HCT116 (cell line): ENCODE measurements at regions not wholly inside any gene's neighbourhood (a gene's known extent, or its start where the extent isn't known, plus 50 kb on each side); places are given as distances from the start of the nearest gene placed in this dataset.

ENCODE experiments used
- ATAC-seq: fragments of 200-7000 bp; cut with Tn5 transposase; 2 replicates; pipeline ENCODE4 v1.9.1; 2020; ENCODE audit warnings: mild to moderate bottlenecking, moderate library complexity
- BruUV-seq: library from RNA; stranded (reverse); fragments of 400-500 nt; replicated peaks from 2 replicates; lab custom pipeline; 2021; lab: Mats Ljungman, UMichigan
- CTCF ChIA-PET: fragments of 300-600 bp; sonication (Branson Sonifier 250); formaldehyde crosslinking; loops from one replicate; lab custom pipeline; 2021; ENCODE audit warnings: antibody characterized with exemption; lab: Charles Lee
- POLR2A ChIA-PET: fragments of 300-600, 350-600 bp; sonication (Branson Sonifier 250); formaldehyde crosslinking; loops from one replicate; lab custom pipeline; 2021; ENCODE audit warnings: antibody characterized with exemption; lab: Charles Lee
- RAD21 ChIA-PET, 2 experiments: fragments of 300-600 bp; sonication (Branson Sonifier 250); formaldehyde crosslinking; loops; one replicate each; lab custom pipeline; 2023; ENCODE audit warnings: low total read pairs in 2 of 2; ENCODE audit not compliant: uncharacterized antibody in 2 of 2, unreplicated experiment in 2 of 2, low non-redundant PET in 1 of 2; lab: Charles Lee
- DNase-seq: peaks from one replicate; pipeline ENCODE4 v3.0.0-alpha.2; 2010; ENCODE audit warnings: low read depth, low spot score
- H2AFZ ChIP-seq: fragments of 200-600 bp; shearing (Covaris generic), sonication (generic); 2 replicates; pipeline ENCODE4 v1.6.1; 2017; ENCODE audit warnings: low read depth, mixed run types, mixed read lengths, antibody characterized with exemption, low read length; ENCODE audit not compliant: poor library complexity, severe bottlenecking
- H3K27ac ChIP-seq: 2 replicates; pipeline ENCODE4 v1.5.1; 2012; ENCODE audit warnings: low read depth, low read length
- H3K27me3 ChIP-seq: fragments of 200-600 bp; sonication (generic); 2 replicates; pipeline ENCODE4 v1.6.1; 2016; ENCODE audit warnings: mixed run types, low read length, mixed read lengths; ENCODE audit not compliant: insufficient read depth
- H3K36me3 ChIP-seq, 2 experiments: fragments of 200-500 bp in 1 of 2; fragments of 200-600 bp in 1 of 2; sonication (Bioruptor generic) in 1 of 2; sonication (generic) in 1 of 2; 2 replicates each; pipeline versions ENCODE4 v1.5.1 to v1.6.1; 2014 to 2016; ENCODE audit warnings: low read length in 2 of 2, inconsistent platforms in 1 of 2, mixed read lengths in 1 of 2, mixed run types in 1 of 2; ENCODE audit not compliant: insufficient read depth in 2 of 2, control insufficient read depth in 1 of 2
- H3K4me1 ChIP-seq, 2 experiments: fragments of 200-600 bp in 1 of 2; sonication (generic) in 1 of 2; 2 replicates each; pipeline versions ENCODE4 v1.5.1 to v1.6.1; 2012 to 2017; ENCODE audit warnings: low read length in 2 of 2, inconsistent platforms in 1 of 2, mild to moderate bottlenecking in 1 of 2, mixed read lengths in 1 of 2, mixed run types in 1 of 2, moderate library complexity in 1 of 2; ENCODE audit not compliant: insufficient read depth in 2 of 2, control insufficient read depth in 1 of 2
- H3K4me2 ChIP-seq: fragments of 200-600 bp; sonication (generic); 2 replicates; pipeline ENCODE4 v1.6.1; 2017; ENCODE audit warnings: mixed run types, low read length, mixed read lengths
- H3K4me3 ChIP-seq, 2 experiments: fragments of 200-600 bp in 1 of 2; sonication (generic) in 1 of 2; replicated peaks in 1 of 2; 2 replicates each; pipeline ENCODE4 v1.5.1; 2011 to 2016; ENCODE audit warnings: low read length in 2 of 2, control low read depth in 1 of 2, low read depth in 1 of 2, mild to moderate bottlenecking in 1 of 2, mixed read lengths in 1 of 2, mixed run types in 1 of 2
- H3K79me2 ChIP-seq: fragments of 200-600 bp; sonication (generic); 2 replicates; pipeline ENCODE4 v1.6.1; 2017; ENCODE audit warnings: mild to moderate bottlenecking, mixed run types, low read length, moderate library complexity, mixed read lengths; ENCODE audit not compliant: insufficient read depth
- H3K9ac ChIP-seq: fragments of 200-600 bp; sonication (generic); 2 replicates; pipeline ENCODE4 v1.6.1; 2016; ENCODE audit warnings: low read length, mixed read lengths
- H3K9me2 ChIP-seq: fragments of 200-600 bp; sonication (generic), shearing (Covaris generic); 2 replicates; pipeline ENCODE4 v1.6.1; 2017; ENCODE audit warnings: mixed run types, mild to moderate bottlenecking, moderate library complexity; ENCODE audit not compliant: insufficient read depth
- H3K9me3 ChIP-seq, 2 experiments: fragments of 200-500 bp in 1 of 2; fragments of 200-600 bp in 1 of 2; sonication (Bioruptor generic) in 1 of 2; sonication (generic) in 1 of 2; 2 replicates each; pipeline ENCODE4 v1.6.1; 2014 to 2017; ENCODE audit warnings: low read length in 2 of 2, mixed read lengths in 2 of 2, inconsistent platforms in 1 of 2, low read depth in 1 of 2, mild to moderate bottlenecking in 1 of 2, mixed run types in 1 of 2, moderate library complexity in 1 of 2; ENCODE audit not compliant: control insufficient read depth in 1 of 2, insufficient read depth in 1 of 2
- H4K20me1 ChIP-seq: fragments of 200-600 bp; sonication (generic), shearing (Covaris generic); 2 replicates; pipeline ENCODE4 v1.6.1; 2017; ENCODE audit warnings: mixed run types, mild to moderate bottlenecking, moderate library complexity; ENCODE audit not compliant: insufficient read depth
- ATF3 ChIP-seq: IDR thresholded peaks from 2 replicates; pipeline ENCODE4 v1.6.1; 2012
- CTCF ChIP-seq, 3 experiments: fragments of 200-600 bp in 1 of 3; sonication (generic) in 1 of 3; IDR thresholded peaks in 2 of 3; conservative IDR thresholded peaks in 1 of 3; 2 replicates each; pipeline ENCODE4 v1.5.1; 2012 to 2017; ENCODE audit warnings: low read depth in 2 of 3, low read length in 2 of 3, antibody characterized with exemption in 1 of 3, borderline replicate concordance in 1 of 3, control low read depth in 1 of 3, mild to moderate bottlenecking in 1 of 3, mixed read lengths in 1 of 3, mixed run types in 1 of 3, moderate library complexity in 1 of 3; ENCODE audit not compliant: insufficient read depth in 1 of 3
- EZH2 ChIP-seq: fragments of 200-600 bp; sonication (generic); IDR thresholded peaks from 2 replicates; pipeline ENCODE4 v1.6.1; 2017; ENCODE audit warnings: antibody characterized with exemption, mixed run types
- FOSL1 ChIP-seq: IDR thresholded peaks from 2 replicates; pipeline ENCODE4 v1.6.1; 2012; ENCODE audit warnings: low read depth
- MAX ChIP-seq: IDR thresholded peaks from 2 replicates; pipeline ENCODE4 v1.6.1; 2012
- POLR2A ChIP-seq: IDR thresholded peaks from 2 replicates; pipeline ENCODE4 v1.7.0; 2011; ENCODE audit warnings: borderline replicate concordance; ENCODE audit not compliant: insufficient read depth, insufficient read length; ENCODE audit errors: extremely low read depth
- POLR2AphosphoS5 ChIP-seq: IDR thresholded peaks from 2 replicates; pipeline ENCODE4 v1.6.1; 2011; ENCODE audit warnings: mild to moderate bottlenecking, low read depth, low read length, moderate library complexity
- RAD21 ChIP-seq: IDR thresholded peaks from 2 replicates; pipeline ENCODE4 v1.6.1; 2012; ENCODE audit warnings: low read depth, mild to moderate bottlenecking
- SP1 ChIP-seq: IDR thresholded peaks from 2 replicates; pipeline ENCODE4 v1.6.1; 2012; ENCODE audit warnings: low read depth
- YY1 ChIP-seq: IDR thresholded peaks from 2 replicates; pipeline ENCODE4 v1.6.1; 2011; ENCODE audit warnings: low read length, low read depth, moderate library complexity, mild to moderate bottlenecking; ENCODE audit not compliant: insufficient replicate concordance; ENCODE audit errors: extremely low read depth
- ZNF274 ChIP-seq: fragments of 200-500 bp; sonication (Bioruptor generic); IDR thresholded peaks from 2 replicates; pipeline ENCODE4 v1.6.1; 2014; ENCODE audit warnings: mild to moderate bottlenecking, low read depth, low read length, inconsistent platforms
- intact Hi-C: fragments of 100-400 bp; cut with micrococcal nuclease; formaldehyde crosslinking; loops from 2 replicates; pipeline ENCODE4 v1.10.0; 2022

DNA sequence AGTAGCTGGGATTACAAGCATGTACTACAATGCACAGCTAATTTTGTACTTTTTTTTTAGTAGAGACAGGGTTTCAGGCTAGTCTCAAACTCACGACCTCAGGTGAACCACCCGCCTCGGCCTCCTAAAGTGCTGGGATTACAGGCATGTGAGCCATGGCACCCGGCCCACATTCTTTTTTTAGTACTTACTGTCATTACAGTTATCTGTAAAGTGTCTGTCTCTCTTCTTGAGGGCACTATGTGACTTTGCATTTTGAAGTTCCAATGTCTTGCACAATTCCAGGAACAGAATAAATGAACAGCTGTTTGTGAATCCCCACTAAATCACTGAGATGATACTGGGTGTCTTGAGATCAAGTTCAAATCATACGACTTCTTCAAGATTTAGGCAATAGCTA, 1540.3 kb downstream of the CDH11 start:
- intact Hi-C loops, result no loop called here
- no peaks in the 10 kb centered on the region for H3K9me2 ChIP-seq
- CTCF ChIA-PET, result no interaction called here
- H3K4me3 ChIP-seq, result no peak overlapping the region
- H3K4me1 ChIP-seq, result no peaks in the 10 kb centered on the region
- no peak overlapping the region for H3K27ac ChIP-seq
- RAD21 ChIA-PET, result no interaction called here
- BruUV-seq, result no TSS peak
- H3K9me3 ChIP-seq, result peaks cover 0 to 11% of the 10 kb centered on the region in 2 experiments; a peak in 1 of 4 replicates
- no peaks in the 10 kb centered on the region for H3K79me2 ChIP-seq
- no peaks in the 10 kb centered on the region for H3K36me3 ChIP-seq
- no peaks in the 10 kb centered on the region for H4K20me1 ChIP-seq
- TF ChIP-seq ZNF274, result no peak
- no peak for TF ChIP-seq POLR2A
- TF ChIP-seq POLR2AphosphoS5, result no peak
- TF ChIP-seq FOSL1, result no peak
- no peak for TF ChIP-seq EZH2
- TF ChIP-seq MAX, result no peak
- TF ChIP-seq CTCF (IDR thresholded peaks at IDR 0.05 in 2 of 3, conservative IDR thresholded peaks at IDR 0.05 in 1 of 3; ENCODE audit: borderline replicate concordance in 1 of 3, insufficient read depth in 1 of 3, low read depth in 2 of 3, low read length in 2 of 3), result no peak
- no peak for TF ChIP-seq SP1
- TF ChIP-seq RAD21, result no peak
- TF ChIP-seq ATF3, result no peak
- no peak for TF ChIP-seq YY1
- DNase-seq (no peak), ATAC-seq (no peak)
- H3K27me3 ChIP-seq, result no peaks in the 10 kb centered on the region
- no peak overlapping the region for H2AFZ ChIP-seq
- no peak overlapping the region for H3K9ac ChIP-seq
- no peak overlapping the region for H3K4me2 ChIP-seq
- POLR2A ChIA-PET, result no interaction called here
